ELF-1 (cell line): ENCODE measurements at regions not wholly inside any gene's neighbourhood (a gene's known extent, or its start where the extent isn't known, plus 50 kb on each side); places are given as distances from the start of the nearest gene placed in this dataset.
"Not testable (repeated sequence)": the region's sequence is repeated elsewhere in the genome, so short reads cannot be mapped to it uniquely, and the experiment has no call there.

Experiments
- DNase-seq: peaks from one replicate; pipeline ENCODE4 v3.0.0-alpha.2; 2016; ENCODE audit warnings: low read depth, low spot score

DNA sequence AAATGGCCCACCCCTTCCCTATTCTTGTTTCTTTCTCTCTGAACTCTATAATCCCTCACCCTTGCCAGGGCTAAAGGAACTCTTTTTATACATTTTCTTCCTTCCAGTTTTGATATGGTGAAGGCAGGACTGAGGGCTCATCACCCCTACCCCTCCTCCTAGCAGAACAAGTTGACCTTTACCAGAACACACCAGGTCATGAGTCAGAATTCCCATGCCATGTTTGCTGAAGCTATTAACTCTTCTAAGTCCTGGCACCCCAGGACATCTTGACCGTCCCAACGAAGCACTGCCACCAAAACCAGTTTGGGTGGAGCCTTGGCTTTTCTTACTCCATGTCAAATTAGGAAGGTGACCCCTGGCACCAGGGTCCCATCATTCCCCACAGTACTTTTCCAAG is 57.5 kb upstream of the DYNLT3 start:
- no peak for DNase-seq

DNA sequence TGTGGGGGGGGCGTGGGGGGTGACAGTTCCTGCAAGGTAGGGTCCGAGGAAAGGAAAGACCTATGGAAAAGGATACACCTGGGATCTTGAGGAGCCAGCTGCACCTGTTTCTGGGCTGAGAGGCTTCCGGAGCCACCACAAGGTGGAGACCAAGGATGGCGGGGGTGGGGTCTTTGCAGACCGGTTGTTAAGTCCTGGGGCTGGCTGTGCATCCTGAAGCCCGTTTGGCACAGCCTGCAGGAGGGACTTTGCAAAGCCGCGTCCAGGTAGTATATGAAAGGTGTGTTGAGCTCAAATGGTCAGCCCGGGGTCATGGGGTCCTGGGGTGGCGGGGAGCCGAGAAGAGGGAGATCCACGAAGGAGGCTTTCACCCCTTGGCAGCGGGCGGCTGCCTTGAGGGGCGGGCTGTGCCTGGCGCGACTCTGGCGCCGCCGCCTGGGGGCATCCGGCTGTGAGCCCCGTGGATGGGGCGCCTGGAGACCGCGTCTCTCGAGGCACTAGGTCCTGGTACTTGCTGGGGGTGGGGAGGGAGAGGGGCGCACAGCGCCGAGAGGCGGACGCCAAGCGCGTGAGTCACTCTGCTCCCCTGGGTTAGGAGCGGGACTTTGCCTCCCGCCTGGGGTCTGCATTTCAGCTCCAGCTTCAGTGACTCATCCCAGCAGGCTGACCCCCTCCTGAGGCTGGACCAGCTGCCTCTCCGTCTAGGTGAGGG is 58.2 kb upstream of the DYNLT3 start:
- peak; percentile 89 for DNase-seq

- no peak for DNase-seq
These were observed 59.0 kb upstream of the DYNLT3 start for GRCh38 chrX:37906357-37906756.

DNA sequence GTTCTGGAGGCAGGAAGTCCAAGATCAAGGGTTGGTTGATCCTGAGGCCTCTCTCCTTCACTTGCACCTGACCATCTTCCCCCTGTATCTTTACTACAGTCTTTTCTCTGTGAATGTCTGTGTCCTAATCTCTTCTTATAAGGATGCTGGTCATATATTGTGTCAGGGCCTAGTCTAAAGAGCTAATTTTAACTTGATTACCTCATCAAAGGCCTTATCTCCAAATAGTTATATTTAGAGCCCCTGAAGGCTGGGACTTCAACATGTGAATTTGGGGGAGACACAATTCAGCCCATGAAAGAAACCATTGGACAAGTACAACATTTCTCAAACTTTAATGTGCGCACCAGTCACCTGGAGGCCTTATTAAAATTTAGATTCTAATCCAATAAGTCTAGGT is 62.8 kb upstream of the DYNLT3 start:
- no peak for DNase-seq

DNA sequence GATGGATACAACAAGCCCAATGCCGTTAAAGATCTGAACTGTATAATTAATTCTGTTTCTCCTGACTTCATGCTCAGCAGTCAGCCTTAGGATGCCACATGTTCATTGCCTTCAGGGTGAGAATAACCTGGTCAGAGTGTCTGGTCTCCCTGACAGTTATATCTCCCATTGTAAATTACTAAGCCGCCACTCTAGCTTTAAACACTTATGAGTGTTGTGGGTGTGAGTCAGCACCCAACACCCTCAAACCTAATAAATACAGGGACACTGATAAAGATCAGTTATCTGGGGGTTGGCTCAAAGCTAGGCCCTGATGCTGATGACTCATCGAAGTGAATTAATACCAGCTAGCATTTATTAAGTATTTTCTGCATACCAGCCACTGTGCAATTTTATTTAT is 64.9 kb upstream of the DYNLT3 start:
- DNase-seq, result peak; percentile 43

- no peak for DNase-seq
These were observed 65.4 kb upstream of the DYNLT3 start for GRCh38 chrX:37912777-37913176.

DNA sequence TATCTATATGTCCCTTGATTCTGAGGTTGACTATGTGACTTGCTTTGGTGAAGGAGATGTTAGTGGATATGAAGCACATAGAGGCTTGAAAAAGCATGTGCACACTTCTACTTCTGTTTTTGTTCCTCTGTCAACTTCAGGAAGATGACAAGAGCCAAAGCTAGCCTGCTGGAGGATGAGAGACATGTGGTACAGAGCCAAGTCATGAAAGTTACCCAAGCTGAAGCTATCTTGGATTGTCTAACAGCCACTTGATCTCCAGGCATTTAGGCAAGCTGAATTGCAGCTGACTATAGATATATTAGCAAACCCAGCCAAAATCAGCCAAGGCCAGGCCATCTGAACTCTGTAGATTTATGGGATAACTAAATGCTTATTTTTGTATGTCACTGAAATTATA is 70.8 kb upstream of the DYNLT3 start:
- no peak for DNase-seq

DNA sequence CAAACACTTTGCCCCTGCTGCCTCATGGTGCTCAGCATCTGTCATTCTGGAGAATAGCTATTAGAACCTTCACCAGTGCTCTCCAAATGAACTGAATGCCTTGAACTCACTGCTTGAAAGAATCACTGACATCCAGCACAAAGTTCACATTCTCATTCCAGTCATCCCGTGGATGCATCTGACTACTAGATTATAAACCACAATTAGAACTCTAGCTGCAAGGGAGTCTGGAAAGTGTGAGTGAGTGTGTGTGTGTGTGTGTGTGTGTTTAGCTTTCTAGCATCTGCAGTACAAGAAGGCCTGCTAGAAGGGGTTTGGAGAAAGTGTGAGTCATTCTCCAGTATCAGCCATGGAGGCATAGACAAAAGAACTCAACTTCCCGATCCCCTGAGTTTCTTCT is 71.3 kb upstream of the DYNLT3 start:
- DNase-seq, result no peak

DNA sequence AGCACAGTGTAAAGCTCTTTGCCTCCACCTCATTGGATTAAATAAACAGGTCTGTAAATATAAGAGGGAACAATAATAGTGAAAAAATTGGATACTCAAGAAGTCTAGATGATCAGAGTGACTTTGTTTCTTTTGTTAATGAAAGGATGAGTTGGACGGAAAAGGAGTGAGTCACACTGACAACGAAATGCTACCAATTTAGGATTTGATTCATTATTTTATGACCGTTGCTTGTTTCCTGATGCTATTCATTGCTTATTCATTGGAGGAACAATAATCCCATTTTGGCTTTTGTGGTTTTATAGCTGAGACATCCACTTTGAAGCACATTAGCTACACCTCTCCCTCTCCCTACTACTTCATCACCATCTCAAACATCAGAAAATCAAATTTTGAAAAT is 74.4 kb upstream of the DYNLT3 start:
- no peak for DNase-seq

- DNase-seq, result no peak
These were observed 75.6 kb upstream of the DYNLT3 start for GRCh38 chrX:37922928-37923327.

DNA sequence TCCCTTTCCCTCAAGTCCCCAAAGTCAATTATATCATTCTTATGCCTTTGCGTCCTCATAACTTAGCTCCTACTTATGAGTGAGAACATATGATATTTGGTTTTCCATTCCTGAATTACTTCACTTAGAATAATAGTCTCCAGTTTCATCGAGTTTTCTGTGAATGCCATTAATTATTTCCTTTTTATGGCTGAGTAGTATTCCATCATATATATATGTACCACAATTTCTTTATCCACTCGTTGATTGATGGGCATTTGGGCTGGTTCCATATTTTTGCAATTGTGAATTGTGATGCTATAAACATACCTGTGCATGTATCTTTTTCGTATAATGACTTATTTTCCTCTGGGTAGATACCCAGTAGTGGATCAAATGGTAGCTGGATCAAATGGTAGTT is 78.4 kb upstream of the DYNLT3 start:
- DNase-seq, result not testable (repeated sequence)

GRCh38 chrX:37926700-37927099 is 79.3 kb upstream of the DYNLT3 start:
- DNase-seq, result no peak

GRCh38 chrX:37942170-37942569 is 64.2 kb upstream of the SYTL5 start:
- no peak for DNase-seq

- DNase-seq, result no peak
These were observed 62.6 kb upstream of the SYTL5 start for GRCh38 chrX:37943554-37944344.

DNA sequence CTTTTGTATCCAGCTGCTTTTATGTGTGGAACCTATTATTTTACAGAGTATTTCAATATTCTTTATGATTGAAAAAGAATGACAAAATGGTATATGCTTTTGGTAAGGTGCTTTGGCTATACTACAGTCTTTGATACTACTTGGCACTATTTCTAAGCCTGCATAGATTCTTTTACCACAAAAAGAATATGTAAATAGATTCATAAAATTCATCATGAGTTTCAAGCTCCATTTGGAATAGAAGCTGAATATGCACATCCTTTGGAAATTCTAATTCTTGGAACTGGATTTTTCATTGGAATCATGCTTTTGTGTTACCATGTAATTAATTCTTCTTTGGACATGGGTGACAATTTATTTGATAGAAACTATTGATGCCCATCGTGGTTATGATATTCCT is 60.2 kb upstream of the SYTL5 start:
- DNase-seq, result no peak

GRCh38 chrX:37955273-37955672 is 51.1 kb upstream of the SYTL5 start:
- no peak for DNase-seq

- DNase-seq, result no peak
These were observed 50.1 kb upstream of the SYTL5 start for GRCh38 chrX:37956223-37956622.
